Peyer's patch (tissue), 4 donors: ENCODE measurements at regions not wholly inside any gene's neighbourhood (a gene's known extent, or its start where the extent isn't known, plus 50 kb on each side); places are given as distances from the start of the nearest gene placed in this dataset.
"Not testable (repeated sequence)": the region's sequence is repeated elsewhere in the genome, so short reads cannot be mapped to it uniquely, and the experiment has no call there.

Experiments
- DNase-seq, 3 donors: peaks; one replicate each; pipeline ENCODE4 v3.0.0-alpha.2; 2017 to 2019
- H3K27ac ChIP-seq, 4 donors: fragments of 200-600 bp; sonication (generic); one replicate each; pipeline ENCODE4 v1.5.1; 2016 to 2019
- H3K27me3 ChIP-seq, 2 donors: fragments of 200-600 bp; sonication (generic); one replicate each; pipeline ENCODE4 v1.5.1; 2019
- H3K36me3 ChIP-seq, 3 donors: fragments of 200-600 bp; sonication (generic); one replicate each; pipeline ENCODE4 v1.5.1; 2016 to 2019
- H3K4me1 ChIP-seq, 4 donors: fragments of 200-600 bp; sonication (generic); one replicate each; pipeline ENCODE4 v1.5.1; 2016 to 2019
- H3K4me3 ChIP-seq, 4 donors: fragments of 200-600 bp; sonication (generic); 1 replicate in 3 of 4; 2 replicates in 1 of 4; pipeline ENCODE4 v1.5.1; 2016 to 2019; ENCODE audit warnings: mild to moderate bottlenecking in 1 of 4
- H3K9me3 ChIP-seq, 4 donors: fragments of 200-600 bp; sonication (generic); one replicate each; pipeline ENCODE4 v1.5.1; 2016 to 2019; ENCODE audit warnings: mild to moderate bottlenecking in 1 of 4
- POLR2A ChIP-seq, 2 donors: fragments of 450-650 bp; IDR thresholded peaks; one replicate each; pipeline ENCODE4 v1.5.1; 2017; ENCODE audit warnings: antibody characterized with exemption in 2 of 2, mild to moderate bottlenecking in 2 of 2, moderate library complexity in 2 of 2
- TF ChIP-seq, protein P1 (sequence below), 6 experiments: fragments of 450-650 bp in 4 of 6; fragments of 200-600 bp in 2 of 6; sonication (generic) in 1 of 6; IDR thresholded peaks; one replicate each; pipeline ENCODE4 v1.5.1; 2017 to 2019; ENCODE audit warnings: antibody characterized with exemption in 6 of 6, mild to moderate bottlenecking in 3 of 6, moderate library complexity in 1 of 6

DNA sequence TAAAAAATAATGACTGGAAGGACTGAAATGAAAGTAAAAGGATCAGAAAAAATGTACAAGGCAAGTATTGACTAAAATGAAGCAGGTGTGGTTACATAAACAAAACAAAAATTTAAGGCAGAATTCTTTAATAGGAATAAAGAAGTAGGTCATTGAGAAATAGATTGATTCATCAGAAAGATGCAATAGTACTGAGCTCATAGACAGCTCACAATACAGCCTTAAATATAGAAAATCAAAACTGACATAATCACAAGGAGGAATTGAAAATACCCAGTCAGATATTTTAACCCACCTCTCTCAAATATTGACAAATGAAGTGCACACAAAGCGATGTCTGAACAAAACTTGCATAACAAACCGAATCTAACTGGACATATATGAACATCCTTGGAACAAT, 366.8 kb upstream of the DPYD start:
- Histone ChIP-seq H3K27me3 (no peaks in the 10 kb centered on the region), H3K4me3 (no peak overlapping the region), H3K27ac (no peak overlapping the region), H3K9me3 (no peaks in the 10 kb centered on the region), H3K36me3 (no peaks in the 10 kb centered on the region), H3K4me1 (no peaks in the 10 kb centered on the region)
- no peak for TF ChIP-seq POLR2A (IDR thresholded peaks at IDR 0.05)
- TF ChIP-seq, protein P1, sequence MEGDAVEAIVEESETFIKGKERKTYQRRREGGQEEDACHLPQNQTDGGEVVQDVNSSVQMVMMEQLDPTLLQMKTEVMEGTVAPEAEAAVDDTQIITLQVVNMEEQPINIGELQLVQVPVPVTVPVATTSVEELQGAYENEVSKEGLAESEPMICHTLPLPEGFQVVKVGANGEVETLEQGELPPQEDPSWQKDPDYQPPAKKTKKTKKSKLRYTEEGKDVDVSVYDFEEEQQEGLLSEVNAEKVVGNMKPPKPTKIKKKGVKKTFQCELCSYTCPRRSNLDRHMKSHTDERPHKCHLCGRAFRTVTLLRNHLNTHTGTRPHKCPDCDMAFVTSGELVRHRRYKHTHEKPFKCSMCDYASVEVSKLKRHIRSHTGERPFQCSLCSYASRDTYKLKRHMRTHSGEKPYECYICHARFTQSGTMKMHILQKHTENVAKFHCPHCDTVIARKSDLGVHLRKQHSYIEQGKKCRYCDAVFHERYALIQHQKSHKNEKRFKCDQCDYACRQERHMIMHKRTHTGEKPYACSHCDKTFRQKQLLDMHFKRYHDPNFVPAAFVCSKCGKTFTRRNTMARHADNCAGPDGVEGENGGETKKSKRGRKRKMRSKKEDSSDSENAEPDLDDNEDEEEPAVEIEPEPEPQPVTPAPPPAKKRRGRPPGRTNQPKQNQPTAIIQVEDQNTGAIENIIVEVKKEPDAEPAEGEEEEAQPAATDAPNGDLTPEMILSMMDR (IDR thresholded peaks at IDR 0.05): no peak
- DNase-seq: no peak

DNA sequence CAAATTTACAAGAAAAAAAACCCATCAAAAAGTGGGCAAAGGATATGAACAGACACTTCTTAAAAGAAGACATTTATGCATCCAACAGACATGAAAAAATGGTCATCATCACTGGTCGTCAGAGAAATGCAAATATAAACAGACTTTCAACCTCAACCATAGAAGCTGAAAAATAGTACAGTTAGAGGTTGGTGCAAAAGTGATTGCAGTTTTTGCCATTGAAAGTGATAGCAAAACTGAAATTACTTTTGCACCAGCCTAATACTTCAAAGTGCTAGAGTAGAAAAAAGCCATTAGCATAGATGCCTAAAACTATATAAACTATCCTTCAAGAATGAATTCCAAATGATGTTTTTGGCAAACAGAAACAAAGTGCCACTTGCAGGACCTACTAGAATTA, 365.8 kb upstream of the DPYD start:
- Histone ChIP-seq H3K27ac (no peak overlapping the region), H3K36me3 (no peaks in the 10 kb centered on the region), H3K4me3 (no peak overlapping the region), H3K9me3 (no peaks in the 10 kb centered on the region), H3K27me3 (no peaks in the 10 kb centered on the region), H3K4me1 (no peaks in the 10 kb centered on the region)
- no peak for DNase-seq
- TF ChIP-seq, protein P1 (IDR thresholded peaks at IDR 0.05): no peak
- no peak for TF ChIP-seq POLR2A (IDR thresholded peaks at IDR 0.05)

DNA sequence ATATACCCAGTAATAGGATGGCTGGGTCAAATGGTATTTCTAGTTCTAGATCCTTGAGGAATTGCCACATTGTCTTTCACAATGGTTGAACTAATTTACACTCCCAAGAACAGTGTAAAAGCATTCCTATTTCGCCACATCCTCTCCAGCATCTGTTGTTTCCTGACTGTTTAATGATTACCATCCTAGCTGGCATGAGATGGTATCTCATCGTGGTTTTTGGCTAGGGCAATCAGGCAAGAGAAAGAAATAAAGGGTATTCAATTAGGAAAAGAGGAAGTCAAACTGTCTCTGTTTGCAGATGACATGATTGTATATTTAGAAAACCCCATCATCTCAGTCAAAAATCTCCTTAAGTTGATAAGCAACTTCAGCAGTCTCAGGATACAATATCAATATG, 364.5 kb upstream of the DPYD start:
- H3K27ac ChIP-seq, DNase-seq, H3K4me1 ChIP-seq, H3K36me3 ChIP-seq, H3K27me3 ChIP-seq, H3K4me3 ChIP-seq, H3K9me3 ChIP-seq: not testable (repeated sequence)

DNA sequence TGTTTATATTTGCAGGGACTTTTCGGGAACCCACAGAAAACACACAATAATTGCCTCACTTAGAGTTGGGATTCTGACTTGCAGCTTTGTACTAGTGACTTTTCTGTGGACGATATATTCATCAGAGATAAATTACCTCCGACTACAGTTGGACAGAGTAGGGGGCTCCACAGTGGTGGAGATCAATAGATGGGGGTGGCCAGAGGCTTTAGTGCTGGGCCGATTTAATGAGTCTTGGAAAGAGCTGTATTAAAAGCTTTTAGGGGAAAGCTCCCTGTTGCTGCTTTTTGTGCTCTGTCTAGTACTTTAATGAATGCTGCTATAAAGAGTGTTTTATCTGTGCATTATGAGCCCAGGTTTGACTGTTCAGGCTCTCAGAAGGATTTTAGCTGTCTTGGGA, 359.2 kb upstream of the DPYD start:
- Histone ChIP-seq H3K4me1 (no peaks in the 10 kb centered on the region), H3K9me3 (no peaks in the 10 kb centered on the region), H3K27me3 (no peaks in the 10 kb centered on the region), H3K27ac (no peak overlapping the region), H3K36me3 (no peaks in the 10 kb centered on the region), H3K4me3 (no peak overlapping the region)
- DNase-seq: no peak
- TF ChIP-seq POLR2A (IDR thresholded peaks at IDR 0.05): no peak
- TF ChIP-seq, protein P1 (IDR thresholded peaks at IDR 0.05): no peak

DNA sequence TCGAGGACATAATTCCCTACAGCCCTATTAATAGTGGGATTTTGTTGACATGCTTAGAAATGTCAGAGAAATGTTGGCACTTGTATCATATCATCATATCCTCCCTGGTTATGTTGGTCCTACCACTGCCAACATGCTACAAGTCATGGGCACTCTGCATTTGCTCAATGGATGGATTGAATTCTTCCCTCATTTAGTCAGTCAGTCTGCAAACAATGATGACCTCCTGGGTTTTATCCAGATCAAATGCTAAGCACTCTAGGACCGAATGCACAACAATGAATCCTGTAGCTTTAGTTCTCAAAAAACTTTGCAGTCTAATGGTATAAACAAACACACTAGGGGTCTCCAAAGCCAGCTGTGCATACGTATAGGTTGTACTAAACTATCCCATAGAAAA, 357.2 kb upstream of the DPYD start:
- Histone ChIP-seq H3K27me3 (no peaks in the 10 kb centered on the region), H3K9me3 (no peaks in the 10 kb centered on the region), H3K36me3 (no peaks in the 10 kb centered on the region), H3K4me3 (no peak overlapping the region), H3K4me1 (no peaks in the 10 kb centered on the region), H3K27ac (no peak overlapping the region)
- DNase-seq: no peak
- no peak for TF ChIP-seq POLR2A (IDR thresholded peaks at IDR 0.05)
- TF ChIP-seq, protein P1 (IDR thresholded peaks at IDR 0.05): no peak

DNA sequence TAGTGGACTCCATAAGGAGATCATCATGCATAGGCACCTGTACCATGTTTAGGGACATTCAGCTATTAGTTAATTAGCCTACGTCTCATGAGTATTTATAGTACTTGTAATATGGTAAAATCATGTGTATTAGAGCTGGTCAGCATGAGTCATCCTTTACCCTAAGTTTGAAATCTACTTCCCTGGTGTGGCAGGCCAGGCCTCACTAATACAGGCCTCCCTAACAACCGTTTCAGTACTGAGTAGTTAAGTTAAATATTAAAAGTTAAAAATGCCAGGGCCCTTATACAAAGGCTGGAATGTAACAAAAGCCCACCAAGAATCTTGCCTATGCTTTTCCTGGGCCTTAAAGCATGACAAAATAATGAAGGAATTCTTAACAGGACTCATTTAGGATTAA, 356.3 kb upstream of the DPYD start:
- Histone ChIP-seq H3K27me3 (no peaks in the 10 kb centered on the region), H3K4me1 (no peaks in the 10 kb centered on the region), H3K9me3 (no peaks in the 10 kb centered on the region), H3K36me3 (no peaks in the 10 kb centered on the region), H3K4me3 (no peak overlapping the region), H3K27ac (no peak overlapping the region)
- no peak for DNase-seq
- TF ChIP-seq POLR2A (IDR thresholded peaks at IDR 0.05): no peak
- TF ChIP-seq, protein P1 (IDR thresholded peaks at IDR 0.05): no peak
